Sigmoid colon (tissue), 6 donors: ENCODE measurements at regions not wholly inside any gene's neighbourhood (a gene's known extent, or its start where the extent isn't known, plus 50 kb on each side); places are given as distances from the start of the nearest gene placed in this dataset.
"Not testable (repeated sequence)": the region's sequence is repeated elsewhere in the genome, so short reads cannot be mapped to it uniquely, and the experiment has no call there.

Experiments
- DNase-seq: peaks from one replicate; pipeline ENCODE4 v3.0.0-alpha.2; 2019
- H3K27ac ChIP-seq, 4 donors: fragments of 200-600 bp; sonication (generic); one replicate each; pipeline ENCODE4 v1.5.1; 2016 to 2019; ENCODE audit warnings: mild to moderate bottlenecking in 1 of 4
- H3K27me3 ChIP-seq, 3 donors: fragments of 200-600 bp; sonication (generic); one replicate each; pipeline ENCODE4 v1.5.1; 2019; ENCODE audit warnings: mild to moderate bottlenecking in 1 of 3
- H3K36me3 ChIP-seq, 4 donors: fragments of 200-600 bp; sonication (generic); one replicate each; pipeline ENCODE4 v1.5.1; 2016 to 2019
- H3K4me1 ChIP-seq, 4 donors: fragments of 200-600 bp; sonication (generic); one replicate each; pipeline ENCODE4 v1.5.1; 2017 to 2019
- H3K4me3 ChIP-seq, 4 donors: fragments of 200-600 bp; sonication (generic); one replicate each; pipeline ENCODE4 v1.5.1; 2017 to 2019; ENCODE audit warnings: mild to moderate bottlenecking in 2 of 4, moderate library complexity in 1 of 4
- H3K9me3 ChIP-seq, 4 donors: fragments of 200-600 bp in 3 of 4; sonication (generic) in 3 of 4; one replicate each; pipeline versions ENCODE4 v1.5.1 to v1.6.1; 2013 to 2019
- EP300 ChIP-seq, 4 donors: sonication (generic); formaldehyde crosslinking; IDR thresholded peaks; one replicate each; pipeline ENCODE4 v1.6.1; 2017; ENCODE audit warnings: antibody characterized with exemption in 4 of 4
- POLR2A ChIP-seq, 2 donors: fragments of 450-650 bp; IDR thresholded peaks; one replicate each; pipeline ENCODE4 v1.6.1; 2016; ENCODE audit warnings: antibody characterized with exemption in 2 of 2, mild to moderate bottlenecking in 2 of 2, moderate library complexity in 2 of 2
- POLR2AphosphoS5 ChIP-seq, 4 donors: sonication (generic); formaldehyde crosslinking; IDR thresholded peaks; one replicate each; pipeline ENCODE4 v1.6.1; 2017; ENCODE audit warnings: antibody characterized with exemption in 4 of 4
- WGBS, 2 donors: extraction: QIAGEN DNeasy Blood & Tissue Kit; methylation state at CpG; one replicate each; pipeline ENCODE4 v1.1.7; 2013; 5-methylcytosine and 5-hydroxymethylcytosine counted together
- intact Hi-C: fragments of 100-400 bp; cut with DNase I; formaldehyde crosslinking; loops from one replicate; pipeline ENCODE4 v1.15.1; 2023
- TF ChIP-seq, protein P1 (sequence below), 4 experiments: fragments of 450-650 bp in 3 of 4; fragments of 200-600 bp in 1 of 4; IDR thresholded peaks; one replicate each; pipeline ENCODE4 v1.5.1; 2016 to 2019; ENCODE audit warnings: antibody characterized with exemption in 4 of 4, mild to moderate bottlenecking in 3 of 4, moderate library complexity in 2 of 4
- donor health status: healthy with polysubstance abuse.
- donor health status: healthy.

DNA sequence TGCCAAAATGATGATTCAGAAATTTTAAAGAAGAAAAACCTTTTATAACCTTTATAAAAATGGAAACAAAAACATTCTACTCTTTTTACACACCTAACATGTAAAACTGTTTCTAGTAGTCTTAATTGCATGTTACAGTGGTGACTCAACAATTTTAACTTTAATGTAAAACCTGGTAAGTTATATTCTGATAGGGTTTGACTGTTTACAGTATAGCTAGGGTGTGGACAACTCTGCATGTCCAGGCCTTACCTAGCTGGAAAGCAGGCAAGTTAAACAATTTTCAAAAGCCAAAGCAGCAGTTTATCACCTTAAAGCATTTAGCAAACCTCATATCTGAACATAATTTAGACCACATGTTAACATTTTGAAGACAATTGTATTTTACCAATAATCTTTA is 328.5 kb downstream of the NEK10 start:
- H3K4me1 ChIP-seq, result no peaks in the 10 kb centered on the region
- no peaks in the 10 kb centered on the region for H3K9me3 ChIP-seq
- no peaks in the 10 kb centered on the region for H3K36me3 ChIP-seq
- H3K4me3 ChIP-seq, result no peak overlapping the region
- TF ChIP-seq EP300 (IDR thresholded peaks at IDR 0.05) (no peak), POLR2A (IDR thresholded peaks at IDR 0.05) (no peak), POLR2AphosphoS5 (IDR thresholded peaks at IDR 0.05) (no peak)
- TF ChIP-seq, protein P1, sequence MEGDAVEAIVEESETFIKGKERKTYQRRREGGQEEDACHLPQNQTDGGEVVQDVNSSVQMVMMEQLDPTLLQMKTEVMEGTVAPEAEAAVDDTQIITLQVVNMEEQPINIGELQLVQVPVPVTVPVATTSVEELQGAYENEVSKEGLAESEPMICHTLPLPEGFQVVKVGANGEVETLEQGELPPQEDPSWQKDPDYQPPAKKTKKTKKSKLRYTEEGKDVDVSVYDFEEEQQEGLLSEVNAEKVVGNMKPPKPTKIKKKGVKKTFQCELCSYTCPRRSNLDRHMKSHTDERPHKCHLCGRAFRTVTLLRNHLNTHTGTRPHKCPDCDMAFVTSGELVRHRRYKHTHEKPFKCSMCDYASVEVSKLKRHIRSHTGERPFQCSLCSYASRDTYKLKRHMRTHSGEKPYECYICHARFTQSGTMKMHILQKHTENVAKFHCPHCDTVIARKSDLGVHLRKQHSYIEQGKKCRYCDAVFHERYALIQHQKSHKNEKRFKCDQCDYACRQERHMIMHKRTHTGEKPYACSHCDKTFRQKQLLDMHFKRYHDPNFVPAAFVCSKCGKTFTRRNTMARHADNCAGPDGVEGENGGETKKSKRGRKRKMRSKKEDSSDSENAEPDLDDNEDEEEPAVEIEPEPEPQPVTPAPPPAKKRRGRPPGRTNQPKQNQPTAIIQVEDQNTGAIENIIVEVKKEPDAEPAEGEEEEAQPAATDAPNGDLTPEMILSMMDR (IDR thresholded peaks at IDR 0.05), result no peak
- H3K27ac ChIP-seq, result no peak overlapping the region
- DNase-seq, result no peak
- intact Hi-C loops, result no loop called here
- H3K27me3 ChIP-seq, result no peaks in the 10 kb centered on the region

DNA sequence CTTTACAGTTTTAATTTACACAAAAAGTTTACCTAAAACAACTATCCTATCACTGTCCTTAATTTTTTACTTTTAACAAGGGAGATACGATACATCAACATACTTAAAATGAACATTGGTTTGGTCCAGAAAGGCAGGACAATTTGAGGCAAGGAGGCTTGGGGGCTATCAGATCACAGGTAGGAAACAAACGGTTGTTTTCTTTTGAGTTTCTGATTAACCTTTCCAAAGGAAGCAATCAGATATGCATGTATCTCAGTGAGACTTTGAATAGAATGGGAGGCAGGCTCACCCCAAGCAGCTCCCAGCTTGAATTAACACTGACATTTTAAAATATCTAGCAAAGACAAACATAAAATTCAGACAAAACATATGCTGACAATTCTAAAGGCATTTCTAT is 326.6 kb downstream of the NEK10 start:
- H3K27ac ChIP-seq, H3K4me1 ChIP-seq, DNase-seq, intact Hi-C loops, H3K27me3 ChIP-seq, H3K4me3 ChIP-seq, H3K36me3 ChIP-seq, H3K9me3 ChIP-seq: not testable (repeated sequence)
- WGBS, 2 donors, result 72 to 75% methylated on average over 2 of the region's 2 CpGs

DNA sequence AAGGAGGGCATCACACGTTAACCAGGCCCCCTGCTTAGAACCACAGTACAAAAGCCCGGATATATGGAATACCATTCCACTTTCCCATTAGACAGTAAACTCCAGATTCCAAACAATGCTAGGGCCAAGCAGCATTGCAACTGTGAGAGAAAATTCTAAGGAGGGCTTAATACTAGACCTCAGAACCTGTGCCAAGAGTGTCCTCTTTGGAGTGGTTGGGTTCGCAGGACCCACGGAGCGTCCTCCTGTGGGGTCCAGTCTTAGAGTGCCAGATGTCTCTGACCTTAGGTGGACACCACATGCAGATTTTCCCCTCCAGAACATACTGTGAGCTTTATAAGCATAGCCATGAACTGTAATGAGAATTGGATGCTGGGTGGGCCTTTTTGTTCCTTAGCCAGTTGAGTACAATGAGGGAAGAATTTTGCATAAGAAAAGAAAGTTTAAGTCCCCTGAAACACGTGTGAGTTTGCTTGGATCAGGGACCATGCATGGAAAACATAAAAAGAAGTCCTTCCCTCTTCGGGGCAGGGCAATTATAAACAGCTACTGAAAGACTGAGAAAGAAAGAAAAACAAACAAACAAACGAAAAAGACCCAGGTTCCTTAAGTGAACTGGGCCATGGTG is 325.7 kb downstream of the NEK10 start:
- H3K36me3 ChIP-seq, result no peaks in the 10 kb centered on the region
- no peaks in the 10 kb centered on the region for H3K4me1 ChIP-seq
- intact Hi-C loops, result no loop called here
- 69 to 70% methylated on average over 8 of the region's 8 CpGs for WGBS, 2 donors
- TF ChIP-seq, protein P1 (IDR thresholded peaks at IDR 0.05), result no peak
- no peak for TF ChIP-seq EP300 (IDR thresholded peaks at IDR 0.05)
- H3K27ac ChIP-seq, result no peak overlapping the region
- DNase-seq, result no peak
- no peak overlapping the region for H3K4me3 ChIP-seq
- H3K27me3 ChIP-seq, result no peaks in the 10 kb centered on the region
- H3K9me3 ChIP-seq, result peaks cover 0 to 3% (median 0%) of the 10 kb centered on the region in 4 donors

DNA sequence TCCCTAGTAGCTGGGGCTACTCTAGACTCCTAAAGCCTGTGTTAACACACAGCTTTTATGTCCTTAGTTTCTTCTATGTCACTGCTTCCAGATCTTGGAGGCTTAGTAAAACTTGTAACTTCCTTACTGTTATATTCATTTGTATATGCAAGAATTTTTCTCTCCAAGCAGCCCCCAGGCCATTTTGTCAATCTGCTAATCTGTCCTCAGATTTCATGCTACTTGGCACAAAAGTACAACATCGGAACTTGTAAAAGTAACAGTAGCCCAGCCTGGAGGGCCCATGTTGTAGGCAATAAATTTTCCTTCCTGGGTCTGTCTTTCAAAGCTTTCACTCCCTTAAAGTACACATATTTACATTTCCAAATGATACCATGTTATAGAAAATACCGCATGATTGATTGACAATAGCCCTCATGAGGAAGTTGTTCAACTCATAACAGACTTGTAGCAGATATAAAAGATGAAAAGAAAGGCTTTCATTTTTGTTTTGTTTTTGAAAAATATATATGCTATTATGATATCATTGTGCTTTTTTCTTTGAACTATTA is 324.2 kb downstream of the NEK10 start:
- WGBS, 2 donors, result 24 to 47% methylated on average over 2 of the region's 2 CpGs
- no peaks in the 10 kb centered on the region for H3K27me3 ChIP-seq
- TF ChIP-seq POLR2A (IDR thresholded peaks at IDR 0.05) (no peak), POLR2AphosphoS5 (IDR thresholded peaks at IDR 0.05) (no peak), EP300 (IDR thresholded peaks at IDR 0.05) (no peak)
- TF ChIP-seq, protein P1 (IDR thresholded peaks at IDR 0.05), result no peak
- intact Hi-C loops, result no loop called here
- no peaks in the 10 kb centered on the region for H3K4me1 ChIP-seq
- H3K36me3 ChIP-seq, result no peaks in the 10 kb centered on the region
- H3K9me3 ChIP-seq, result peaks cover 0 to 3% (median 0%) of the 10 kb centered on the region in 4 donors
- DNase-seq, result no peak
- no peak overlapping the region for H3K4me3 ChIP-seq
- H3K27ac ChIP-seq, result no peak overlapping the region

DNA sequence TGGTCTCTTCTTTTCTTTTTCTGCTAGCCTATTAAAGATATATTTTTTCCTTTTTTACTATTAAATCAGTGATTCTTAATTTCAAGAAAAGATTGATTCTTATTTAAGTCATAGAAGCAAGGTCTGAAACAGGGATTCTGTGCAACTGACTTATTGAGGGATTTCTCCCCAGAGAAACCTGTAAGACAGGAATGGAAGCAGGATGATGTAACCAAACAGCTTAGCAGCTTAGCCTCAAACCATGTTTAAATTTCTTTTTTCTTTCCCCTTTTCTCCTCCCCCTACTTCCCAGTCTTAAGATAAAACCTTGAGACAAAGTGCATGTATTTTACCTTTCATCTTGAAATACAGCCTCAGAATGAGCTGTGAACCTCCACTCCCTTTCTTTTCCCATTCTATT is 322.8 kb downstream of the NEK10 start:
- TF ChIP-seq EP300 (IDR thresholded peaks at IDR 0.05) (no peak), POLR2A (IDR thresholded peaks at IDR 0.05) (no peak), POLR2AphosphoS5 (IDR thresholded peaks at IDR 0.05) (no peak)
- TF ChIP-seq, protein P1 (IDR thresholded peaks at IDR 0.05), result no peak
- DNase-seq, result no peak
- Histone ChIP-seq H3K9me3 (peaks cover 0 to 3% (median 0%) of the 10 kb centered on the region in 4 donors), H3K4me3 (no peak overlapping the region), H3K4me1 (no peaks in the 10 kb centered on the region), H3K27ac (no peak overlapping the region), H3K27me3 (no peaks in the 10 kb centered on the region), H3K36me3 (no peaks in the 10 kb centered on the region)
- intact Hi-C loops, result no loop called here
